H1 (cell line): ENCODE measurements at regions not wholly inside any gene's neighbourhood (a gene's known extent, or its start where the extent isn't known, plus 50 kb on each side); places are given as distances from the start of the nearest gene placed in this dataset.

Experiments used
- CTCF ChIA-PET: fragments of 300-600 bp; sonication (Branson Sonifier 250); formaldehyde crosslinking; loops from one replicate; lab custom pipeline; 2021; ENCODE audit not compliant: partially characterized antibody; lab: Charles Lee
- POLR2A ChIA-PET: fragments of 300-600 bp; sonication (Branson Sonifier 250); formaldehyde crosslinking; loops from one replicate; lab custom pipeline; 2021; ENCODE audit warnings: inconsistent platforms; ENCODE audit not compliant: partially characterized antibody; lab: Charles Lee
- DNase-seq, 2 experiments: peaks; one replicate each; pipeline versions ENCODE4 v3.0.0 to v3.0.0-alpha.2; 2010 to 2022; ENCODE audit warnings: low spot score in 2 of 2, low read depth in 1 of 2, mixed read lengths in 1 of 2
- FAIRE-seq: peaks from 2 replicates; lab custom pipeline; 2011; peaks lifted over from hg19 to GRCh38; lab: Jason Lieb, UNC
- H2AFZ ChIP-seq: 2 replicates; pipeline ENCODE4 v1.8.1; 2012; ENCODE audit warnings: low read length, inconsistent platforms
- H2AK5ac ChIP-seq: 2 replicates; pipeline ENCODE4 v1.6.1; 2013; ENCODE audit warnings: low read depth, low read length
- H2BK120ac ChIP-seq: replicated peaks from 2 replicates; pipeline ENCODE3; 2013; ENCODE audit warnings: low read depth, low read length, inconsistent platforms
- H2BK12ac ChIP-seq: 2 replicates; pipeline ENCODE4 v1.6.1; 2013; ENCODE audit warnings: low read depth, low read length
- H2BK15ac ChIP-seq: 2 replicates; pipeline ENCODE4 v1.6.1; 2013; ENCODE audit warnings: low read length
- H2BK20ac ChIP-seq: 2 replicates; pipeline ENCODE4 v1.6.1; 2013; ENCODE audit warnings: low read length
- H2BK5ac ChIP-seq: 2 replicates; pipeline ENCODE4 v1.6.1; 2013; ENCODE audit warnings: low read depth, low read length
- H3K14ac ChIP-seq: 2 replicates; pipeline ENCODE4 v1.6.1; 2013; ENCODE audit warnings: inconsistent platforms; ENCODE audit not compliant: insufficient read length
- H3K18ac ChIP-seq: 2 replicates; pipeline ENCODE4 v1.6.1; 2013; ENCODE audit warnings: low read length; ENCODE audit errors: extremely low read depth
- H3K23ac ChIP-seq: 2 replicates; pipeline ENCODE4 v1.6.1; 2013; ENCODE audit warnings: inconsistent platforms; ENCODE audit not compliant: insufficient read length
- H3K23me2 ChIP-seq: 2 replicates; pipeline ENCODE4 v1.6.1; 2013; ENCODE audit warnings: low read depth, low read length
- H3K27ac ChIP-seq: 2 replicates; pipeline ENCODE4 v1.6.1; 2011; ENCODE audit warnings: low read depth, low read length, inconsistent platforms
- H3K27me3 ChIP-seq, 4 experiments: replicated peaks in 1 of 4; 1 replicate in 1 of 4; 2 replicates in 3 of 4; pipeline versions ENCODE4 v1.6.1 to v1.8.1; 2011 to 2013; ENCODE audit warnings: low read length in 3 of 4, mild to moderate bottlenecking in 3 of 4, inconsistent platforms in 2 of 4, mixed read lengths in 2 of 4, moderate library complexity in 1 of 4; ENCODE audit not compliant: control insufficient read depth in 3 of 4, insufficient read depth in 3 of 4; ENCODE audit errors: extremely low read depth in 1 of 4
- H3K36me3 ChIP-seq, 4 experiments: 2 replicates each; pipeline versions ENCODE4 v1.6.1 to v1.8.1; 2011 to 2013; ENCODE audit warnings: mild to moderate bottlenecking in 4 of 4, low read length in 3 of 4, moderate library complexity in 2 of 4, control low read depth in 1 of 4, inconsistent platforms in 1 of 4; ENCODE audit not compliant: insufficient read depth in 4 of 4, control insufficient read depth in 2 of 4
- H3K4ac ChIP-seq: replicated peaks from 2 replicates; pipeline ENCODE3; 2013; ENCODE audit warnings: low read length, low read depth, mixed read lengths, inconsistent platforms; ENCODE audit not compliant: insufficient read length
- H3K4me1 ChIP-seq, 4 experiments: replicated peaks in 1 of 4; 1 replicate in 1 of 4; 2 replicates in 3 of 4; pipeline versions ENCODE4 v1.6.1 to v1.8.1; 2011 to 2013; ENCODE audit warnings: low read length in 3 of 4, inconsistent platforms in 2 of 4, mixed read lengths in 1 of 4; ENCODE audit not compliant: insufficient read depth in 4 of 4, control insufficient read depth in 3 of 4
- H3K4me2 ChIP-seq, 2 experiments: 2 replicates each; pipeline versions ENCODE4 v1.6.1 to v1.8.1; 2011 to 2013; ENCODE audit warnings: low read depth in 2 of 2, low read length in 2 of 2, control low read depth in 1 of 2, inconsistent platforms in 1 of 2, mild to moderate bottlenecking in 1 of 2; ENCODE audit not compliant: insufficient read depth in 1 of 2
- H3K4me3 ChIP-seq, 4 experiments: fragments of 200-600, 300-600 bp in 1 of 4; sonication (generic), shearing (Covaris generic), sonication (Bioruptor Twin) in 1 of 4; 2 replicates each; pipeline versions ENCODE4 v1.5.1 to v1.8.1; 2011 to 2016; ENCODE audit warnings: low read length in 4 of 4, low read depth in 3 of 4, control low read depth in 2 of 4, inconsistent platforms in 2 of 4, mild to moderate bottlenecking in 2 of 4, mixed read lengths in 1 of 4, moderate library complexity in 1 of 4; ENCODE audit not compliant: insufficient read depth in 2 of 4; ENCODE audit errors: extremely low read depth in 1 of 4
- H3K56ac ChIP-seq: replicated peaks from 2 replicates; pipeline ENCODE3; 2013; ENCODE audit warnings: low read depth, mild to moderate bottlenecking, mixed read lengths, low read length, inconsistent platforms; ENCODE audit not compliant: insufficient read length
- H3K79me1 ChIP-seq: 2 replicates; pipeline ENCODE4 v1.6.1; 2013; ENCODE audit warnings: low read depth, low read length, control low read depth
- H3K79me2 ChIP-seq, 2 experiments: 2 replicates each; pipeline versions ENCODE4 v1.6.1 to v1.8.1; 2012 to 2013; ENCODE audit warnings: low read length in 2 of 2, mild to moderate bottlenecking in 2 of 2, inconsistent platforms in 1 of 2; ENCODE audit not compliant: insufficient read depth in 2 of 2, control insufficient read depth in 1 of 2
- H3K9ac ChIP-seq, 4 experiments: replicated peaks in 1 of 4; 1 replicate in 1 of 4; 2 replicates in 3 of 4; pipeline versions ENCODE4 v1.6.1 to v1.8.1; 2011 to 2013; ENCODE audit warnings: low read depth in 3 of 4, low read length in 3 of 4, control low read depth in 2 of 4, mild to moderate bottlenecking in 2 of 4, moderate library complexity in 2 of 4, inconsistent platforms in 1 of 4; ENCODE audit errors: extremely low read depth in 1 of 4
- H3K9me3 ChIP-seq, 2 experiments: 2 replicates each; pipeline versions ENCODE4 v1.6.1 to v1.8.1; 2012 to 2013; ENCODE audit warnings: mild to moderate bottlenecking in 2 of 2, moderate library complexity in 2 of 2, control low read depth in 1 of 2, inconsistent platforms in 1 of 2, low read depth in 1 of 2, low read length in 1 of 2, mixed read lengths in 1 of 2; ENCODE audit not compliant: insufficient read depth in 2 of 2
- H4K20me1 ChIP-seq, 2 experiments: replicated peaks in 1 of 2; 2 replicates each; pipeline versions ENCODE3 to v1.8.1; 2011 to 2013; ENCODE audit warnings: inconsistent platforms in 2 of 2, low read length in 2 of 2, mild to moderate bottlenecking in 1 of 2; ENCODE audit not compliant: insufficient read depth in 2 of 2, control insufficient read depth in 1 of 2
- H4K5ac ChIP-seq: 2 replicates; pipeline ENCODE4 v1.6.1; 2013; ENCODE audit warnings: low read length, low read depth, mixed read lengths, inconsistent platforms; ENCODE audit not compliant: insufficient read length
- H4K8ac ChIP-seq: 2 replicates; pipeline ENCODE4 v1.8.0; 2013; ENCODE audit warnings: mild to moderate bottlenecking, moderate library complexity, low read length, inconsistent platforms; ENCODE audit not compliant: insufficient read depth; ENCODE audit errors: extremely low read depth
- H4K91ac ChIP-seq: replicated peaks from 2 replicates; pipeline ENCODE3; 2013; ENCODE audit warnings: low read length, mixed read lengths, inconsistent platforms; ENCODE audit not compliant: insufficient read length
- ASH2L ChIP-seq: fragments of 200-600, 300-600 bp; sonication (generic); IDR thresholded peaks from one replicate; pipeline ENCODE4 v1.7.1; 2017; ENCODE audit warnings: low read length
- BCL11A ChIP-seq, 2 experiments: IDR thresholded peaks; one replicate each; pipeline ENCODE4 v1.6.1; 2011; ENCODE audit warnings: low read depth in 2 of 2, low read length in 2 of 2, mild to moderate bottlenecking in 2 of 2
- EGR1 ChIP-seq: IDR thresholded peaks from 2 replicates; pipeline ENCODE4 v1.6.1; 2011; ENCODE audit warnings: low read depth, low read length, borderline replicate concordance
- GTF2F1 ChIP-seq: IDR thresholded peaks from 2 replicates; pipeline ENCODE4 v1.6.1; 2012; ENCODE audit warnings: low read depth, low read length, improper control_type of control experiment, borderline replicate concordance
- PHF8 ChIP-seq: fragments of 200-600 bp; sonication (generic); conservative IDR thresholded peaks from 2 replicates; pipeline ENCODE4 v1.7.1; 2012; ENCODE audit warnings: low read depth, mild to moderate bottlenecking, inconsistent platforms, low read length, moderate library complexity
- POLR2A ChIP-seq, 2 experiments: IDR thresholded peaks; 1 replicate in 1 of 2; 2 replicates in 1 of 2; pipeline ENCODE4 v1.6.1; 2011; ENCODE audit warnings: low read depth in 2 of 2, low read length in 2 of 2, mild to moderate bottlenecking in 2 of 2; ENCODE audit errors: control extremely low read depth in 1 of 2
- POLR2AphosphoS5 ChIP-seq: IDR thresholded peaks from 2 replicates; pipeline ENCODE4 v1.6.1; 2011; ENCODE audit warnings: low read depth, low read length
- POU5F1 ChIP-seq: IDR thresholded peaks from 2 replicates; pipeline ENCODE4 v1.6.1; 2011; ENCODE audit warnings: low read depth, mild to moderate bottlenecking, low read length, moderate library complexity
- RBBP5 ChIP-seq: IDR thresholded peaks from 2 replicates; pipeline ENCODE4 v1.7.1; 2012; ENCODE audit warnings: low read depth, mild to moderate bottlenecking, inconsistent platforms, low read length, moderate library complexity, borderline replicate concordance
- SAP30 ChIP-seq: fragments of 300-600 bp; sonication (generic); IDR thresholded peaks from 2 replicates; pipeline ENCODE4 v1.7.1; 2012; ENCODE audit warnings: low read length, moderate library complexity, mild to moderate bottlenecking, inconsistent platforms; ENCODE audit not compliant: insufficient read depth, insufficient replicate concordance
- SIRT6 ChIP-seq: IDR thresholded peaks from one replicate; pipeline ENCODE4 v1.7.1; 2012; ENCODE audit warnings: low read length, inconsistent platforms
- SIX5 ChIP-seq: IDR thresholded peaks from 2 replicates; pipeline ENCODE4 v1.6.1; 2011; ENCODE audit warnings: mild to moderate bottlenecking, low read depth, low read length
- SP4 ChIP-seq: IDR thresholded peaks from 2 replicates; pipeline ENCODE4 v1.6.1; 2012; ENCODE audit warnings: low read length, inconsistent platforms
- YY1 ChIP-seq: IDR thresholded peaks from 2 replicates; pipeline ENCODE4 v1.6.1; 2011; ENCODE audit warnings: low read depth, mild to moderate bottlenecking, low read length
- WGBS, 2 experiments: shearing (Covaris generic) in 1 of 2; methylation state at CpG; one replicate each; pipeline versions ENCODE4 v1.1.6 to v1.1.7; 2013 to 2015; ENCODE audit warnings: low lambda C conversion rate in 2 of 2, mixed read lengths in 2 of 2, inconsistent platforms in 1 of 2, low coverage in 1 of 2, missing lambda C conversion rate in 1 of 2; ENCODE audit not compliant: insufficient replicate concordance in 2 of 2, insufficient coverage in 1 of 2, insufficient read length in 1 of 2; ENCODE audit errors: extremely low coverage in 1 of 2, missing lambda C conversion rate in 1 of 2; 5-methylcytosine and 5-hydroxymethylcytosine counted together
- TF ChIP-seq, protein P1 (sequence below): IDR thresholded peaks from 2 replicates; pipeline ENCODE4 v1.6.1; 2012; ENCODE audit warnings: inconsistent platforms
- TF ChIP-seq, protein P2 (sequence below): IDR thresholded peaks from 2 replicates; pipeline ENCODE4 v1.6.1; 2012; ENCODE audit warnings: inconsistent platforms

DNA sequence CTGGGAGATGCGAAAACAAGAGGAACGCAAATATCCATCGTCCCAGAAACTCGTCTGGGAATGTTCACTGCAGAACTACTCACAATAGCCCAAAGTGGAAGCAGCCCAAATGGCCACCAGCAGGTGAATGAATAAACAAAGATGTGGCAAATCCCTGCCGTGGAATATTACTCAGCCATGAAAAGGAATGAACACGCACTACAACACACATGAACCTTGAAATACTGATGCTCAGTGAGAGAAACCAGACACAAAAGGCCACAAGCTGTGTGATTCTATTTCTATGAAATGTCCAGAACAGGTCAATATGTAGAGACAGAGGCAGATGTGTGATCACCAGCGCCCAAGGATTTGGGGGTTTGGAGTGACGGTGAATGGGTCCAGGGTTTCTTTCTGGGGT, 169.8 kb downstream of the IRF8 start:
- H3K36me3 ChIP-seq, result no peaks in the 10 kb centered on the region
- no peak overlapping the region for H3K27ac ChIP-seq
- H3K4me2 ChIP-seq, result no peak overlapping the region
- H2BK12ac ChIP-seq, result no peak overlapping the region
- no peak overlapping the region for H2BK5ac ChIP-seq
- H4K20me1 ChIP-seq, result peaks cover 0 to 1% of the 10 kb centered on the region in 2 experiments
- no peaks in the 10 kb centered on the region for H3K79me1 ChIP-seq
- DNase-seq, result no peak
- WGBS, 2 experiments, result 93% methylated on average over 8 of the region's 8 CpGs; no CpG with 5 or more reads in 1 of the 2 experiments
- H3K4me3 ChIP-seq, result no peak overlapping the region
- CTCF ChIA-PET, result interaction anchor here (1.6 kb wide), 1 partner anchor 449 kb away, joined by 4 read pairs; no protein-coding TSS in a partner anchor
- no peaks in the 10 kb centered on the region for H3K9me3 ChIP-seq
- no peak overlapping the region for H4K8ac ChIP-seq
- H2AK5ac ChIP-seq, result no peak overlapping the region
- H3K79me2 ChIP-seq, result no peaks in the 10 kb centered on the region
- no peak overlapping the region for H3K56ac ChIP-seq
- no peak overlapping the region for H2BK20ac ChIP-seq
- H4K5ac ChIP-seq, result no peak overlapping the region
- no peak for FAIRE-seq
- no peak overlapping the region for H4K91ac ChIP-seq
- H3K27me3 ChIP-seq, result peaks cover 0 to 3% (median 0%) of the 10 kb centered on the region in 4 experiments; a peak in 2 of 7 replicates
- H3K4ac ChIP-seq, result no peak overlapping the region
- H3K14ac ChIP-seq, result no peak overlapping the region
- H3K4me1 ChIP-seq, result no peaks in the 10 kb centered on the region; a peak in 3 of 7 replicates
- no peak overlapping the region for H2AFZ ChIP-seq
- H2BK120ac ChIP-seq, result no peak overlapping the region
- no peak overlapping the region for H2BK15ac ChIP-seq
- no peaks in the 10 kb centered on the region for H3K23me2 ChIP-seq
- POLR2A ChIA-PET, result no interaction called here
- no peak overlapping the region for H3K18ac ChIP-seq
- H3K9ac ChIP-seq, result no peak overlapping the region
- no peak overlapping the region for H3K23ac ChIP-seq
- TF ChIP-seq POLR2AphosphoS5 (no peak), SAP30 (no peak), SIX5 (no peak), ASH2L (no peak), SIRT6 (no peak), POLR2A (IDR thresholded peaks at IDR 0.05; ENCODE audit: control extremely low read depth in 1 of 2, low read depth in 2 of 2, low read length in 2 of 2) (no peak), GTF2F1 (no peak), PHF8 (no peak), RBBP5 (no peak), BCL11A (IDR thresholded peaks at IDR 0.05; ENCODE audit: low read depth in 2 of 2, low read length in 2 of 2) (no peak), POU5F1 (no peak), EGR1 (no peak), SP4 (no peak), YY1 (no peak)
- TF ChIP-seq, protein P1, sequence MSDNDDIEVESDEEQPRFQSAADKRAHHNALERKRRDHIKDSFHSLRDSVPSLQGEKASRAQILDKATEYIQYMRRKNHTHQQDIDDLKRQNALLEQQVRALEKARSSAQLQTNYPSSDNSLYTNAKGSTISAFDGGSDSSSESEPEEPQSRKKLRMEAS, result no peak
- TF ChIP-seq, protein P2, sequence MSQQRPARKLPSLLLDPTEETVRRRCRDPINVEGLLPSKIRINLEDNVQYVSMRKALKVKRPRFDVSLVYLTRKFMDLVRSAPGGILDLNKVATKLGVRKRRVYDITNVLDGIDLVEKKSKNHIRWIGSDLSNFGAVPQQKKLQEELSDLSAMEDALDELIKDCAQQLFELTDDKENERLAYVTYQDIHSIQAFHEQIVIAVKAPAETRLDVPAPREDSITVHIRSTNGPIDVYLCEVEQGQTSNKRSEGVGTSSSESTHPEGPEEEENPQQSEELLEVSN, result no peak
